Tibial nerve (tissue), 4 donors: ENCODE measurements at regions not wholly inside any gene's neighbourhood (a gene's known extent, or its start where the extent isn't known, plus 50 kb on each side); places are given as distances from the start of the nearest gene placed in this dataset.

Experiments used
- DNase-seq, 2 donors: peaks; one replicate each; pipeline ENCODE4 v3.0.0-alpha.2; 2019; ENCODE audit warnings: low spot score in 2 of 2
- H3K27ac ChIP-seq, 4 donors: fragments of 200-600 bp; sonication (generic) in 3 of 4; one replicate each; pipeline ENCODE4 v1.5.1; 2017 to 2019; ENCODE audit warnings: mild to moderate bottlenecking in 1 of 4
- H3K27me3 ChIP-seq, 2 donors: fragments of 200-600 bp; sonication (generic) in 1 of 2; one replicate each; pipeline versions ENCODE4 v1.5.1 to v1.6.0; 2017 to 2019
- H3K36me3 ChIP-seq, 3 donors: fragments of 200-600 bp; sonication (generic); one replicate each; pipeline ENCODE4 v1.5.1; 2018 to 2019
- H3K4me1 ChIP-seq, 4 donors: fragments of 200-600 bp; sonication (generic) in 3 of 4; one replicate each; pipeline ENCODE4 v1.5.1; 2017 to 2019
- H3K4me3 ChIP-seq, 4 donors: fragments of 200-600 bp; sonication (generic) in 3 of 4; one replicate each; pipeline ENCODE4 v1.5.1; 2017 to 2019; ENCODE audit warnings: mild to moderate bottlenecking in 1 of 4, moderate library complexity in 1 of 4
- H3K9me3 ChIP-seq, 4 donors: fragments of 200-600 bp; sonication (generic) in 3 of 4; one replicate each; pipeline ENCODE4 v1.5.1; 2017 to 2019
- EP300 ChIP-seq, 2 donors: sonication (generic); formaldehyde crosslinking; IDR thresholded peaks; one replicate each; pipeline ENCODE4 v1.6.1; 2017; ENCODE audit warnings: antibody characterized with exemption in 2 of 2, mild to moderate bottlenecking in 1 of 2
- POLR2A ChIP-seq, 2 donors: fragments of 450-650 bp; IDR thresholded peaks; one replicate each; pipeline ENCODE4 v1.6.1; 2017; ENCODE audit warnings: antibody characterized with exemption in 2 of 2, mild to moderate bottlenecking in 2 of 2, moderate library complexity in 2 of 2
- WGBS, 2 donors: methylation state at CpG; one replicate each; pipeline ENCODE4 v1.1.5; 2018; 5-methylcytosine and 5-hydroxymethylcytosine counted together
- TF ChIP-seq, protein P1 (sequence below), 5 experiments: fragments of 200-600 bp in 3 of 5; fragments of 450-650 bp in 2 of 5; sonication (generic) in 3 of 5; IDR thresholded peaks; one replicate each; pipeline ENCODE4 v1.5.1; 2016 to 2019; ENCODE audit warnings: antibody characterized with exemption in 5 of 5, mild to moderate bottlenecking in 3 of 5, moderate library complexity in 2 of 5

DNA sequence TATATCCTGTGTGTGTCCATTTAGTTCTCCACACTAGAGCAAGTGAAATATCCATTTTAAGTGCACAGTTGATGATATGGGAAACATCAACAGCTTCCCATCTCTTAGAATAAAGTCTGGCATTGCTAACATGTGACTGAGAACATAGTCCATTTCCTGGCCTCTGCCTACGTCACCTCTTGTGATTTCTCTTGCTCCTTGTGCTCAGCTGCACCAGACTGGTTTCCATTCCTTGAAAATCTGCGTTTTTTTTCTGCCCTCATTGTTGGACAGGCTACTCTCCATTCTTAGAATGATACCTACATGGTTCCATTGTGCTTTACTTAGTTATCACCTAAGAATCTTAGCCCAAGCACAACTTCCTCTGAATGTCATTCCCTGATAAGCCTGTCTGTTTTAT lies 851.2 kb upstream of the ID2 start:
- no peak for DNase-seq
- Histone ChIP-seq H3K36me3 (no peaks in the 10 kb centered on the region), H3K27me3 (no peaks in the 10 kb centered on the region), H3K9me3 (no peaks in the 10 kb centered on the region), H3K4me3 (no peak overlapping the region), H3K27ac (no peak overlapping the region), H3K4me1 (peaks cover 0 to 2% (median 0%) of the 10 kb centered on the region in 4 donors)
- TF ChIP-seq, protein P1, sequence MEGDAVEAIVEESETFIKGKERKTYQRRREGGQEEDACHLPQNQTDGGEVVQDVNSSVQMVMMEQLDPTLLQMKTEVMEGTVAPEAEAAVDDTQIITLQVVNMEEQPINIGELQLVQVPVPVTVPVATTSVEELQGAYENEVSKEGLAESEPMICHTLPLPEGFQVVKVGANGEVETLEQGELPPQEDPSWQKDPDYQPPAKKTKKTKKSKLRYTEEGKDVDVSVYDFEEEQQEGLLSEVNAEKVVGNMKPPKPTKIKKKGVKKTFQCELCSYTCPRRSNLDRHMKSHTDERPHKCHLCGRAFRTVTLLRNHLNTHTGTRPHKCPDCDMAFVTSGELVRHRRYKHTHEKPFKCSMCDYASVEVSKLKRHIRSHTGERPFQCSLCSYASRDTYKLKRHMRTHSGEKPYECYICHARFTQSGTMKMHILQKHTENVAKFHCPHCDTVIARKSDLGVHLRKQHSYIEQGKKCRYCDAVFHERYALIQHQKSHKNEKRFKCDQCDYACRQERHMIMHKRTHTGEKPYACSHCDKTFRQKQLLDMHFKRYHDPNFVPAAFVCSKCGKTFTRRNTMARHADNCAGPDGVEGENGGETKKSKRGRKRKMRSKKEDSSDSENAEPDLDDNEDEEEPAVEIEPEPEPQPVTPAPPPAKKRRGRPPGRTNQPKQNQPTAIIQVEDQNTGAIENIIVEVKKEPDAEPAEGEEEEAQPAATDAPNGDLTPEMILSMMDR (IDR thresholded peaks at IDR 0.05), result no peak
- no peak for TF ChIP-seq POLR2A (IDR thresholded peaks at IDR 0.05)
- TF ChIP-seq EP300 (IDR thresholded peaks at IDR 0.05), result no peak
- WGBS, 2 donors, result 83 to 92% methylated on average over 2 of the region's 2 CpGs

DNA sequence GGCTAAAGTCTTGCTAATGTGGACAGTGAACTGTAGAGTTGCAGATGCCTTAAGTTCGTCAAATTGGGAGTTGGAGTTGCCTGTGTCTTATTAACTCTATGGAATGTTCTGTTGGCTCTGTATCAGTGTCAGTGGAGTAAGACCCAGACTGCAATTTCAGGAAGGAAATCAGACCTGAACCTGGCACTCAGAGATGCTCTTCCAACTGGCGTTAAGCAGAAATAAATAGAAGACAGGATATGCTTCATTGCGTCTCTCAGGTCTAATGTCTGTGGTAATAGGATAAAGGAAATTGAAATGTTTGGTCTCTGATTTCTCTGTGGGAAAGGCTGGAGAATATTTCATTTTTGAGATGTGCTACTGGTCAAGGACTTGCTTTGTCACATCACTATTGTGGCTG lies 846.7 kb upstream of the ID2 start:
- 80 to 85% methylated on average over 3 of the region's 3 CpGs for WGBS, 2 donors
- DNase-seq, result no peak

DNA sequence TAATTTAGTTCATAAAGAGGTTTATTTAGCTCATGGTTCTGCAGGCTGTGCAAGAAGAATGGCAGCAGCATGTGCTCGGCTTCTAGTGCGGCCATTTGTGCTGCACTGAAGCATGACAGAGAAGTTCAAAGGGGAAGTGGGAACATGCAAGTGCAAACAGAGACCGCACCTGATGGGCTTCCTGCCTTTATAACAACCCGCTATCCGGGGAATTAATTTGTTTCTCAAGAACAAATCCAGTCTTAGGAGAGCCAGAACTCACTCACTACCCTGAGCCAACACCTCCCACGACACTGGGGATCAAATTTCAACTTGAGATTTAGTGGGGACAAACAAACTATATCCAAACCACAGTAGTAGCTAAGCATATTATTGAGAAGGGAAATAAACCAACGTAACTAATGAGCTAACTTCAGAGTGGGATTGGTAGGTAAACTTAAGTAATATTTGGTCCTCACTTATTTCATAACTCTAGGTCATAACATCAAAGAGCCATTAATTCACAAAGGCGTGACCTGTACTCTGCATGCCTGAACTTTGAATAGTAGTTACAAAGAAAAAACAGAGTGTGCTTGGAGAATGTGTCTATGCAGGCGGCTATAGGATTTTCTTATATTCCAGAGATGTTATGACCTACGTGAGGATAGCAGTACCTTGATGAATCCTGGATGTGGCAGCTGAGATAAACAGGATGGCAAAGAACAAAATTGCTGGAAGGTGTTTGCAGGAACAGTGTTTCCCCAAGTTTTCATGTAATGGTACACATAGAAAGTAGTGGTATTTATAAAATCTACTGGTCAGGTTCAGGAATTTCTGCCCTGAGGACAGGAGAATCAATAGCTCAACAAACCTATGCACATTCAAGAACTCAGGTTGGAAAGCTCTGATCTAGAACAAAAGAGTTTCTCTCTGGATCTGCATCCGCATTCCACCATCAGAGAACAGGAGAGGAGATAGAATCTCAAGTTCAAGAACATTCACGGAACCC lies 845.9 kb upstream of the ID2 start:
- H3K4me3 ChIP-seq, result no peak overlapping the region
- peaks cover 0 to 3% (median 0%) of the 10 kb centered on the region in 4 donors for H3K9me3 ChIP-seq
- H3K36me3 ChIP-seq, result no peaks in the 10 kb centered on the region
- WGBS, 2 donors, result 65 to 69% methylated on average over 12 of the region's 12 CpGs
- no peak overlapping the region for H3K27ac ChIP-seq
- DNase-seq, result no peak
- H3K4me1 ChIP-seq, result peaks cover 0 to 9% (median 0%) of the 10 kb centered on the region in 4 donors
- TF ChIP-seq EP300 (IDR thresholded peaks at IDR 0.05) (no peak), POLR2A (IDR thresholded peaks at IDR 0.05) (no peak)
- TF ChIP-seq, protein P1 (IDR thresholded peaks at IDR 0.05), result no peak
- H3K27me3 ChIP-seq, result no peaks in the 10 kb centered on the region

More for the DNA sequence above, 846.7 kb upstream of the ID2 start:
- H3K4me1 ChIP-seq, result peaks cover 0 to 9% (median 0%) of the 10 kb centered on the region in 4 donors
- no peaks in the 10 kb centered on the region for H3K36me3 ChIP-seq
- H3K27me3 ChIP-seq, result no peaks in the 10 kb centered on the region
- no peak overlapping the region for H3K4me3 ChIP-seq
- no peaks in the 10 kb centered on the region for H3K9me3 ChIP-seq
- no peak overlapping the region for H3K27ac ChIP-seq
- TF ChIP-seq POLR2A (IDR thresholded peaks at IDR 0.05) (no peak), EP300 (IDR thresholded peaks at IDR 0.05) (no peak)
- TF ChIP-seq, protein P1 (IDR thresholded peaks at IDR 0.05), result no peak

DNA sequence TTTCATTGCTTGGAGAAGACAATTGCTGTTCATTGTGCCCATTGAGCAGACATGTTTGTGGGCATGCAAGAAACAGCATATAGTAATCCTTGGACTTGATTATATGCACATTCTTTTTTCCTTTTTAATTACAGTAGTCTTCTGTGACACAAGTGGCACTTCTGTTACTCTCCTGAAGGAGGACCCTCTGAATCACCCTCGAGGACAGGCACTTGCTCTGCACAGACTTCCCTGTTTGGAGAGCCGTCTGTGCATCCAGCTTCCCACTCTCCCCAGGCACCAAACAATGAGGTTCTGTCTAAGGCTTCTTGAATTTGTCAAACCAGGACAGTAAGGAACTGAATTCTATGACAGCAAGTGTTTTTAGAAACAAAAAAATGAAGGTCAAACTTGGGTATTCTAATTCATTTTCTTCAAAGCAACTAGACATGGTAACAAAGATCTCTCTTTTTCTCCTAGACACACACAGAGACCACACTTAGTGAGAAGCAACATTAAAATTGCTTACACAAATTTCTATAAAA lies 844.6 kb upstream of the ID2 start:
- Histone ChIP-seq H3K4me1 (peaks cover 0 to 9% (median 0%) of the 10 kb centered on the region in 4 donors), H3K9me3 (peaks cover 0 to 3% (median 0%) of the 10 kb centered on the region in 4 donors)
- WGBS, 2 donors, result 32 to 53% methylated on average over 2 of the region's 2 CpGs

More for the DNA sequence above, 844.6 kb upstream of the ID2 start:
- TF ChIP-seq EP300 (IDR thresholded peaks at IDR 0.05) (no peak), POLR2A (IDR thresholded peaks at IDR 0.05) (no peak)
- TF ChIP-seq, protein P1 (IDR thresholded peaks at IDR 0.05), result no peak
- H3K27me3 ChIP-seq, result no peaks in the 10 kb centered on the region
- no peak overlapping the region for H3K27ac ChIP-seq
- H3K36me3 ChIP-seq, result no peaks in the 10 kb centered on the region
- DNase-seq, result no peak
- no peak overlapping the region for H3K4me3 ChIP-seq
